ENCODE measurements at regions not wholly inside any gene's neighbourhood (a gene's known extent, or its start where the extent isn't known, plus 50 kb on each side); places are given as distances from the start of the nearest gene placed in this dataset.
A peak's percentile ranks its signal among the peaks of the same experiment; 100 is the strongest.

DNA sequence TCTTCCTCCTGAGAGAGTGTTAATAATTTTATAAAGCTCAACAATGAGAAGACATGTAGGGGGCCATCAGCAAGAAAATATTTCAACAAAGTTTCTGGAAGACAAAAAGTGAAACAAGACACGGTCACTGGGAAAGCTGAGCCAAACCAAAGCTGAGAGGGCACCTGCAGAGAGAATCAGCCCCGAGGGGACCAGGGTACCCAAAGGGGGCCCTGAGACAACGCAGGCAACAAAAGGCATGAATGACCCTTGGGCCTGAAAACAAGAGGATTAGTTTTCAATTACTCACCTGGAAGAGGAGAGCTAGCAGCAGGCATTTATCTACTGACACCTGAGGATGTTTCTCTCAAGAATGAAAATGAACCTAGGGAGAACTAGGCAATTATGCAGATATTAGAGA lies 461.2 kb upstream of the MGMT start:
- DNase-seq (ENCODE audit: low read depth) = no peak

- DNase-seq (ENCODE audit: low read depth) = no peak
Measured at GRCh38 chr10:129018511-129018910, 448.5 kb upstream of the MGMT start.

GRCh38 chr10:129020651-129021330 lies 446.2 kb upstream of the MGMT start:
- DNase-seq (ENCODE audit: low read depth) = no peak

GRCh38 chr10:129021594-129022304 lies 445.3 kb upstream of the MGMT start:
- DNase-seq (ENCODE audit: low read depth) = no peak

- peak; percentile 82 for DNase-seq (ENCODE audit: low read depth)
Measured at GRCh38 chr10:129023082-129023481, 444.0 kb upstream of the MGMT start.

DNA sequence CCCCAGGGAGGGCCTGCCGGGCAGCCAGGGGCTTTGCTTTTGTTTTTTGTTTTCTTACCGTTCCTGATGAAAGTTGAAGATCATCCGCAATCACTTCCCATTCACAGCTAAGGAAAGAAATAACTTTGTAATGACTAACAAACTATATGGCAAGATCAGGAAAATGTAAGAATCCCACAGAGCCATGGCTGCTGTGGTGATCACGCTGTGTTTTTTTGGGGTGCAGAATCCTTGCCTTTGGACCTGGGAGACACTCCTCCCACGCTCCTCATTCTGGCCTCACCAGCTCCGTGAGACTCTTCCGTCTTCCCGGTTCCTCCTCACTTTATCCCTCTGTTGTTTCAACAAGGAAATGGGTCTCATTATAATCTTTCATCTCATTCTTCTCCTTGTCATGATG lies 443.0 kb upstream of the MGMT start:
- DNase-seq (ENCODE audit: low read depth) = no peak

- DNase-seq (ENCODE audit: low read depth) = no peak
Measured at GRCh38 chr10:129025787-129026186, 441.3 kb upstream of the MGMT start.

DNA sequence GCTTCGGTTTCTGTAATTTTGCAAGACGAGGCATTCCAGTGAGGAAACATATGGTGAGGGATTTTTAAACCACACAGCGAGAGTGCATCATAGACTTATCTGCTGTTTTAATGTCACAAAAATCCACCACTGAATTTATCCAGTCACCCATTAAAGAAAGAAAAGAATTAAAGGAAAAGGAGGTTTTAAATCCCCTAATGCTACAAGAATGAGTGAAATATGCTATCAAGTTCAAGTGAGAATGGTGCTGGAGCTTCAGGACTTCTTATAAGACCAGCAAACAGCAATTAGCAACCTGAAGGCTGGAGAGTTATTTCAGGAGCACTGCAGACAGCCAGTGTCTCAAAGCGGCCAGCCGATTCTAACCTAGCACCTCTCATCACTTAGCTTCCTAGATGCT lies 439.1 kb upstream of the MGMT start:
- no peak for DNase-seq (ENCODE audit: low read depth)

DNA sequence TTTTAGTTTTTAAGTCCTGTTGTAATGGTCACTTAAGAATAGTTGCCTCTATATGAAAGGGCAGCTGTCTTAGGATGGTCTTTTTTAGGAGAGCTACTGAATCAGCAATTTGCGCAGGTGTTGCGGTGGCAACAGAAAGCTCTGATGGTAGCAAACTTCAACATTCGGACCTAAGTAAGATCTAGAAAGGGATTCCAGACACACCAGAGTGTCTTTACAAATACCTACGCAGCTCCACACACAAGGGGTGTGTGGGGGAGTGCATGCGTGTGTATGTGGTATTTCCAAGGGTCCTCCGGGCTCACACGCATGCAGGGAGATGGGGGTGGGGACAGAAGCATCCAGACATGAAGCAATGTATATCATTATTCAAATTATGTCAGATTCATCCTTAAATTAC lies 438.6 kb upstream of the MGMT start:
- no peak for DNase-seq (ENCODE audit: low read depth)

GRCh38 chr10:129029051-129029450 lies 438.0 kb upstream of the MGMT start:
- DNase-seq (ENCODE audit: low read depth) = no peak

DNA sequence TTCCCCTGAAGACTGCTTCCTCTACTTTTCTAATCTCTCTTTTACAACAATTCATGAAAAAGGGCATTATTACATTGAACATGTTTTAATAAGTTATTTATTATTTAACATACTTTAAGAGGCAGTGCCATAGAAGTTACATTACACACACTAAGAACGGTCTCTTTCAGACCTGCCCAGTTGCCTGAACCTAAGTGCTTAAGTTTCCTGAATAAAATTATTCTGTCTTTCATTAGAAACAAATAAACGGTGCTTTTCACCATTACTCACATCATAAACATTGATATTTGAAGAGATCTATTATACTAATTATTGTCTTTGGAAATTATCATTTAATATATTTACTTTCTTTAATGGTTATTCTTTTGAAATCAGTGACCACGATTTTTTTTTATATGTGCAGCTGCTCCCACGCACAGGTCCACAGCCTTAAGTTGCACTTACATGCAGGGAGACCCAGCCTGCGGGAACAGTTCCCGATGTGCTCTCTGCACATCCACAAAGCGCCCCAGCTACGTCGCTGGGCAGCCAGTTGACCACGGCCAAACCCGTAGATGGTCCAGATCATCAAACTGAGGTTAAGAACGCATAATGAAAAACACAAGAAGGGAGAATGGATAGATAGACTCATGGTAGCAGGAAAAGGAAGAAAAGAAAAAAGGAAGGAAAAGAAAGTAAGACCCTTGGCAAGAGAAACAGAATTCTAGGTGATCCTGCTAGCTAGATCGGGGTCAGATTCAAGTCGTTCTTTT lies 437.0 kb upstream of the MGMT start:
- DNase-seq (ENCODE audit: low read depth) = no peak

DNA sequence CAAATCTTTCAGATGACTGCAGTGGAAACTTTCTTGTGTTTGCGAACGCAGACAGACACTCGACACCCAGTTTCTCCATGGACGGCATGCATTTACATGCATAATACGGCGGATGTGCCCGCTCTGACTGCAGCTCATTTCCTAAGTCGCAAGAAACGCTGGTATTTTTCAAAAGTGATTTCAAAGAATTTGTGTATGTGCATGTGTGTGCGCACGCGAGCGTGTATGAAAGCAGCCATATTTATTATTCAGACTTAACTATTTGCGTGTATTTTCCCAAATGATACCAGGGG lies 436.5 kb upstream of the MGMT start:
- no peak for DNase-seq (ENCODE audit: low read depth)

- DNase-seq (ENCODE audit: low read depth) = no peak
Measured at GRCh38 chr10:129030996-129031843, 435.8 kb upstream of the MGMT start.

- DNase-seq (ENCODE audit: low read depth) = no peak
Measured at GRCh38 chr10:129031844-129032150, 435.2 kb upstream of the MGMT start.

DNA sequence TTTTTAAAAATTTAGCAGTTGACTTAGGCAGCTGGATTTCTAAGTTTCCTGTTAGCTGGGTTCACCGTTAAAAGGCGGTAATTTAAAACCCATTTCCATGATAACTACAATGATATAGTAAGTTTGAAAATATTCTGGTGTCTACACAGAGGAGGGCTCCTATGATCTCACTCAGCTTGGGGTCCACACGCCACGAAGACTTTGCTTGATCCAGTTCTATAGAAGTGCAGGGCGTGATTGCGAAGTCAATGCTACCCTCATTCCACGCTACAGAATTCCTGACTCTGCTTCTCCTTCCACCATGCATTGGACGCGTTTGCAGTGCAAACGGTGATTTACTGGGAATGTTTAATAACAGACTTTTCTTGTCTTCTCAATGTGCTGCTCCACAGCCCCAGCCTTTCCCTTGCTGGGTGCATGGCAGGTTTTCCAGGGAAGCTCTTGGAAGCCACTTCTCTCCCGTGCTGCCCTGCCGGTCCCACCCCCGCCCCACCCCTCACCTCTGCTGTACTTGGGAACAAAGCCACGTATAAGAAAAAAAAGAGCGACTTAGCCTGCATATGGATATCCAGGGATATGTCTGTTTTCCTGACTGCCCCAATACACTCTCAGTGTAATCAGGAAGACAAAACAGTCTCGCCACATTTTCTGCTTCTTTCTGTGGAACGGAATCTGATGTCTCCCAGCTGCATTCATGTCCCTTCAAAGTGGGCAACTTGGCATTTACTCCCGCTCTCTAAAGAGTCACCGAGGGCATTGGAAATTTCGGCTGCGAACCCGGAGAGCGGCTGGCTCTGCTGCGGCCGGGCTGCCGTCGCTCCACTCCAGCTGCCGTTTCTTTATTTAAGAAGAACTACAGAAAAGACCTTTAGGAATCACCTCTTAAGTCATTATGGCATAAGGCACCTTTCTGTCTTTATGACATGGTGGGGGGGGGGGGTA lies 434.4 kb upstream of the MGMT start:
- no peak for DNase-seq (ENCODE audit: low read depth)

DNA sequence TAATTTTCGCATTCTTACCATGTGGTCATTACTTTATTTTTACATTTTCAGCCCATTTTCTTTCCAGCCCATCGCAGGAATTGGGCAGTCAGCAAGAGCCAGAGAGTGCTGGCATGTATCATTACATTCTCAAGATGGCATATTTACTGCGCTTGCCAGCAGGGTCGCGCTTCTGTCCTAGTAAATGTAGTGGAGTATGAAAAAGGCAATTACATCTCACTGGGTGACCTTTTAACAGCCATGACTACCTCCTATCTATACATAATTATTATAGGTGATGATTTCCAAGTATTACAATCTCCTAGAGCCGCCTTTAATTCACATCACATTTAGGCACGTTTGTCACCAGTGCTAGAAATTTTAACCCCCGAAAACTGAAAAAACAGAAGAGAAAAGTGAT lies 433.7 kb upstream of the MGMT start:
- DNase-seq (ENCODE audit: low read depth) = no peak

GRCh38 chr10:129033790-129034272 lies 433.2 kb upstream of the MGMT start:
- no peak for DNase-seq (ENCODE audit: low read depth)

GRCh38 chr10:129035052-129035827 lies 431.8 kb upstream of the MGMT start:
- DNase-seq (ENCODE audit: low read depth) = no peak

DNA sequence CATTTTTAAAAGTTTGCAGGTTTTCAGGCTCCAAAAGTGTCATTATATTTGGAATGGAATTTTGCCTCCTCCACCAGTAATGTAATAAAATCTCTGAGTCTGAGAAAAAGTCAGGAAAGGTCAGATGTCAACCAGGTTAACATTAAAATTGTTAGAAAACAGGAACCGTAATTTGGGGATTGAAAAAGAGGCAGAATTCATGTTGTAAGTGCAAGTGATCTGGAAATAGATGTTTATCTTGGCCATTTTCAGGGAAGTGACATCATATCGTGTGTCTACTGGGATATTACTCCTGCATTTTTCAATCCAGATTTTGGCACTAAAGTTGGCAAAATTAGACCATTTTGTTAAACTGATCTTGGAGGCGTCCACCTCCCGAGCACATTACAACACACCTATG lies 428.5 kb upstream of the MGMT start:
- no peak for DNase-seq (ENCODE audit: low read depth)
